Right atrium auricular region (tissue), 2 donors: ENCODE measurements at regions not wholly inside any gene's neighbourhood (a gene's known extent, or its start where the extent isn't known, plus 50 kb on each side); places are given as distances from the start of the nearest gene placed in this dataset.
"Not testable (repeated sequence)": the region's sequence is repeated elsewhere in the genome, so short reads cannot be mapped to it uniquely, and the experiment has no call there.

ENCODE experiments used
- DNase-seq: peaks from one replicate; pipeline ENCODE4 v3.0.0-alpha.2; 2019; ENCODE audit warnings: low spot score
- H3K27ac ChIP-seq, 2 donors: fragments of 200-600 bp; sonication (generic); 1 replicate in 1 of 2; 2 replicates in 1 of 2; pipeline ENCODE4 v1.5.1; 2016 to 2019
- H3K27me3 ChIP-seq, 2 donors: fragments of 200-600 bp; sonication (generic); one replicate each; pipeline versions ENCODE4 v1.5.1 to v1.6.0; 2017 to 2019
- H3K36me3 ChIP-seq: fragments of 200-600 bp; sonication (generic); one replicate; pipeline ENCODE4 v1.5.1; 2016
- H3K4me1 ChIP-seq, 2 donors: fragments of 200-600 bp; sonication (generic); one replicate each; pipeline versions ENCODE4 v1.5.1 to v1.6.0; 2017 to 2019
- H3K4me3 ChIP-seq, 2 donors: fragments of 200-600 bp; sonication (generic); 1 replicate in 1 of 2; 2 replicates in 1 of 2; pipeline ENCODE4 v1.5.1; 2017 to 2019; ENCODE audit warnings: mild to moderate bottlenecking in 1 of 2, moderate library complexity in 1 of 2
- H3K9me3 ChIP-seq, 2 donors: fragments of 200-600 bp; sonication (generic); one replicate each; pipeline ENCODE4 v1.5.1; 2019
- CTCF ChIP-seq, 2 donors: fragments of 200-600 bp; sonication (generic); IDR thresholded peaks; one replicate each; pipeline ENCODE4 v1.5.1; 2019; ENCODE audit warnings: antibody characterized with exemption in 2 of 2

- TF ChIP-seq CTCF (IDR thresholded peaks at IDR 0.05) = no peak
Observed at GRCh38 chr4:64821219-64821976, 412.1 kb upstream of the TECRL start.

GRCh38 chr4:64814616-64815015 lies 405.4 kb upstream of the TECRL start:
- no peak for TF ChIP-seq CTCF (IDR thresholded peaks at IDR 0.05)
- Histone ChIP-seq H3K9me3 (no peaks in the 10 kb centered on the region), H3K27ac (no peak overlapping the region), H3K4me1 (no peaks in the 10 kb centered on the region), H3K36me3 (no peaks in the 10 kb centered on the region), H3K27me3 (no peaks in the 10 kb centered on the region), H3K4me3 (no peak overlapping the region)
- DNase-seq = no peak

More at GRCh38 chr4:64821219-64821976, 412.1 kb upstream of the TECRL start:
- Histone ChIP-seq H3K36me3 (no peaks in the 10 kb centered on the region), H3K4me1 (no peaks in the 10 kb centered on the region), H3K9me3 (no peaks in the 10 kb centered on the region), H3K27me3 (no peaks in the 10 kb centered on the region), H3K4me3 (no peak overlapping the region), H3K27ac (no peak overlapping the region)
- no peak for DNase-seq

- no peak for TF ChIP-seq CTCF (IDR thresholded peaks at IDR 0.05)
- Histone ChIP-seq H3K27ac (no peak overlapping the region), H3K9me3 (no peaks in the 10 kb centered on the region), H3K36me3 (no peaks in the 10 kb centered on the region), H3K4me1 (no peaks in the 10 kb centered on the region), H3K27me3 (no peaks in the 10 kb centered on the region), H3K4me3 (no peak overlapping the region)
- no peak for DNase-seq
Observed at GRCh38 chr4:64807821-64808220, 398.6 kb upstream of the TECRL start.

GRCh38 chr4:64799751-64800150 lies 390.5 kb upstream of the TECRL start:
- Histone ChIP-seq H3K36me3 (no peaks in the 10 kb centered on the region), H3K4me3 (no peak overlapping the region), H3K4me1 (no peaks in the 10 kb centered on the region), H3K27me3 (no peaks in the 10 kb centered on the region), H3K27ac (no peak overlapping the region), H3K9me3 (no peaks in the 10 kb centered on the region)
- no peak for TF ChIP-seq CTCF (IDR thresholded peaks at IDR 0.05)
- no peak for DNase-seq

- DNase-seq, H3K27ac ChIP-seq, H3K9me3 ChIP-seq, H3K36me3 ChIP-seq, H3K27me3 ChIP-seq, H3K4me3 ChIP-seq, H3K4me1 ChIP-seq: not testable (repeated sequence)
Observed at GRCh38 chr4:64798828-64799227, 389.6 kb upstream of the TECRL start.

GRCh38 chr4:64796581-64796980 lies 387.3 kb upstream of the TECRL start:
- no peaks in the 10 kb centered on the region for H3K27me3 ChIP-seq
- DNase-seq = no peak
- no peak overlapping the region for H3K27ac ChIP-seq
- H3K9me3 ChIP-seq = no peaks in the 10 kb centered on the region
- no peak overlapping the region for H3K4me3 ChIP-seq
- H3K4me1 ChIP-seq = no peaks in the 10 kb centered on the region
- no peaks in the 10 kb centered on the region for H3K36me3 ChIP-seq
- TF ChIP-seq CTCF (IDR thresholded peaks at IDR 0.05) = no peak
